ENCODE measurements at regions not wholly inside any gene's neighbourhood (a gene's known extent, or its start where the extent isn't known, plus 50 kb on each side); places are given as distances from the start of the nearest gene placed in this dataset.

DNA sequence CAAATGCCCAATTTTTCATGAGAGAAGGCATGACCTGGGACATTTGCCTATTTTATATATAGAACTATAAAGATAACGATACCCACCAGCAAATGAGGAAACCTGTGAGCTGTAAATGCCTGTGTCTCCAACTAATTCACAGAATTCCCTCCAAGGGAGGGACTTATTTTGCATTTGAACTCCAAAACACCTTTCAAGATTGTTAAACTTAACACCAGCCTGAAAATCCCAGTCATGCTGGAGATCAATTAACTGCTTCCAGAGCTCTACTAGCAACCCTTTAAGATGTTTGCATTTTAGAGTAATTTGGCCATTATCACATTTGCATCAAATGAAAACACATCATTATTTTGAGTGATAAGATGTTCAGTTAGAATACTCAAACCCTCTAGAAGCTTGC is 68.1 kb upstream of the KLHL14 start:
- ChIA-PET POLR2A (no interaction called here), CTCF (no interaction called here)
- intact Hi-C loops (cut with micrococcal nuclease), result no loop called here
- Histone ChIP-seq H3K4me2 (replicated peaks; ENCODE audit: low read depth, low read length, poor library complexity, severe bottlenecking) (no peak overlapping the region), H2AFZ (ENCODE audit: insufficient read depth, low read depth, low read length, poor library complexity, severe bottlenecking) (no peak overlapping the region), H3K36me3 (replicated peaks in 1 of 2; ENCODE audit: control extremely low read depth in 1 of 2, control insufficient read depth in 1 of 2, extremely low read depth in 1 of 2, insufficient read depth in 2 of 2, low read length in 1 of 2) (no peaks in the 10 kb centered on the region), H3K27me3 (replicated peaks in 1 of 4; ENCODE audit: control extremely low read depth in 1 of 4, control insufficient read depth in 3 of 4, insufficient read depth in 4 of 4, low read length in 3 of 4) (peaks cover 0 to 4% (median 0%) of the 10 kb centered on the region in 4 experiments), H3K9me3 (ENCODE audit: control extremely low read depth in 1 of 3, control insufficient read depth in 2 of 3, insufficient read depth in 1 of 3, low read length in 2 of 3) (peaks cover 0 to 4% (median 3%) of the 10 kb centered on the region in 3 donors), H3K4me3 (ENCODE audit: control extremely low read depth in 1 of 5, extremely low read depth in 1 of 5, insufficient read depth in 1 of 5, low read depth in 2 of 5, low read length in 4 of 5) (no peak overlapping the region), H3K27ac (ENCODE audit: low read length in 2 of 2) (no peak overlapping the region), H3K79me2 (ENCODE audit: control insufficient read depth, insufficient read depth, low read length) (no peaks in the 10 kb centered on the region), H4K20me1 (ENCODE audit: control insufficient read depth, insufficient read depth, low read length, poor library complexity, severe bottlenecking) (no peaks in the 10 kb centered on the region), H3K4me1 (ENCODE audit: control insufficient read depth in 2 of 2, insufficient read depth in 2 of 2, low read length in 2 of 2) (no peaks in the 10 kb centered on the region), H3K9ac (ENCODE audit: low read length) (no peak overlapping the region)
- Mint-ChIP-seq H3K9me3 (ENCODE audit: insufficient read depth) (peaks cover 3% of the 10 kb centered on the region), H3K27me3 (no peaks in the 10 kb centered on the region), H3K27ac (no peak overlapping the region), H3K4me1 (no peaks in the 10 kb centered on the region), H3K4me3 (no peak overlapping the region)
- DNase-seq (no peak), ATAC-seq (ENCODE audit: low read depth) (no peak)
- TF ChIP-seq EZH2 (IDR thresholded peaks at IDR 0.05; ENCODE audit: borderline replicate concordance, insufficient read depth, low read depth, low read length, poor library complexity, severe bottlenecking), result no peak
- TF ChIP-seq, protein P1, sequence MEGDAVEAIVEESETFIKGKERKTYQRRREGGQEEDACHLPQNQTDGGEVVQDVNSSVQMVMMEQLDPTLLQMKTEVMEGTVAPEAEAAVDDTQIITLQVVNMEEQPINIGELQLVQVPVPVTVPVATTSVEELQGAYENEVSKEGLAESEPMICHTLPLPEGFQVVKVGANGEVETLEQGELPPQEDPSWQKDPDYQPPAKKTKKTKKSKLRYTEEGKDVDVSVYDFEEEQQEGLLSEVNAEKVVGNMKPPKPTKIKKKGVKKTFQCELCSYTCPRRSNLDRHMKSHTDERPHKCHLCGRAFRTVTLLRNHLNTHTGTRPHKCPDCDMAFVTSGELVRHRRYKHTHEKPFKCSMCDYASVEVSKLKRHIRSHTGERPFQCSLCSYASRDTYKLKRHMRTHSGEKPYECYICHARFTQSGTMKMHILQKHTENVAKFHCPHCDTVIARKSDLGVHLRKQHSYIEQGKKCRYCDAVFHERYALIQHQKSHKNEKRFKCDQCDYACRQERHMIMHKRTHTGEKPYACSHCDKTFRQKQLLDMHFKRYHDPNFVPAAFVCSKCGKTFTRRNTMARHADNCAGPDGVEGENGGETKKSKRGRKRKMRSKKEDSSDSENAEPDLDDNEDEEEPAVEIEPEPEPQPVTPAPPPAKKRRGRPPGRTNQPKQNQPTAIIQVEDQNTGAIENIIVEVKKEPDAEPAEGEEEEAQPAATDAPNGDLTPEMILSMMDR (IDR thresholded peaks at IDR 0.05), result no peak
- no CpG with 5 or more reads among the region's 1 CpG for WGBS (ENCODE audit: insufficient coverage)

DNA sequence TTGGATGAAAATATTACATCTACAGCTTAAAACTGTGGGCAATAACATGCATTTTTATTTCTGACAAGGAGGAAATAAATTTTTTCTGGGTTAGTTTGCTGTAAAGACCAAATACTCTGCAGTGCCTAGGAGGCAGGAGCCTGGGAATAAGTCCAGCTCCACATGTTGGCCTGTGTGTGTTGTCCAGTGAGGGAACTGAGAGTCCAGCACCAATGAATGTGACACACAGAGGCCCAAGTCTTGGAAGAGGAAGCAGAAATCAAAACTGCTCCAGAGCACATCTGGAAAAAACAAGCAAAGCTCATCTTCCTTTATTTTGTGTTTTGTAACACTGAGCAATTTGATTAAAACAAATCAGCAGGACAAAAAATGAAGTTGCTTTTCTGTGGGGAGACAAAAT is 63.1 kb upstream of the KLHL14 start:
- Histone ChIP-seq H3K36me3 (replicated peaks in 1 of 2; ENCODE audit: control extremely low read depth in 1 of 2, control insufficient read depth in 1 of 2, extremely low read depth in 1 of 2, insufficient read depth in 2 of 2, low read length in 1 of 2) (no peaks in the 10 kb centered on the region), H3K4me3 (ENCODE audit: control extremely low read depth in 1 of 5, extremely low read depth in 1 of 5, insufficient read depth in 1 of 5, low read depth in 2 of 5, low read length in 4 of 5) (no peak overlapping the region), H3K9me3 (ENCODE audit: control extremely low read depth in 1 of 3, control insufficient read depth in 2 of 3, insufficient read depth in 1 of 3, low read length in 2 of 3) (no peaks in the 10 kb centered on the region), H3K27me3 (replicated peaks in 1 of 4; ENCODE audit: control extremely low read depth in 1 of 4, control insufficient read depth in 3 of 4, insufficient read depth in 4 of 4, low read length in 3 of 4) (no peaks in the 10 kb centered on the region), H3K4me1 (ENCODE audit: control insufficient read depth in 2 of 2, insufficient read depth in 2 of 2, low read length in 2 of 2) (no peaks in the 10 kb centered on the region), H3K4me2 (replicated peaks; ENCODE audit: low read depth, low read length, poor library complexity, severe bottlenecking) (no peak overlapping the region), H2AFZ (ENCODE audit: insufficient read depth, low read depth, low read length, poor library complexity, severe bottlenecking) (no peak overlapping the region), H4K20me1 (ENCODE audit: control insufficient read depth, insufficient read depth, low read length, poor library complexity, severe bottlenecking) (no peaks in the 10 kb centered on the region), H3K27ac (ENCODE audit: low read length in 2 of 2) (no peak overlapping the region), H3K9ac (ENCODE audit: low read length) (no peak overlapping the region), H3K79me2 (ENCODE audit: control insufficient read depth, insufficient read depth, low read length) (no peaks in the 10 kb centered on the region)
- no peak for DNase-seq
- Mint-ChIP-seq H3K9me3 (ENCODE audit: insufficient read depth) (peaks cover 4% of the 10 kb centered on the region), H3K27ac (no peak overlapping the region), H3K27me3 (peaks cover 4% of the 10 kb centered on the region), H3K4me3 (no peak overlapping the region), H3K4me1 (no peaks in the 10 kb centered on the region)
- CTCF ChIA-PET, result no interaction called here
- ATAC-seq (ENCODE audit: low read depth), result no peak
- POLR2A ChIA-PET, result interaction anchor here (0.6 kb wide), 1 partner anchor 39 kb away, joined by 3 read pairs; no protein-coding TSS in a partner anchor
- intact Hi-C loops (cut with micrococcal nuclease), result no loop called here
- no peak for TF ChIP-seq EZH2 (IDR thresholded peaks at IDR 0.05; ENCODE audit: borderline replicate concordance, insufficient read depth, low read depth, low read length, poor library complexity, severe bottlenecking)
- TF ChIP-seq, protein P1 (IDR thresholded peaks at IDR 0.05), result no peak

Measured in B cell (primary cell).